NCI-H1105 treated with DMSO at 0.1 percent for 48 hours (cell line): ENCODE measurements at regions not wholly inside any gene's neighbourhood (a gene's known extent, or its start where the extent isn't known, plus 50 kb on each side); places are given as distances from the start of the nearest gene placed in this dataset.
"Not testable (repeated sequence)": the region's sequence is repeated elsewhere in the genome, so short reads cannot be mapped to it uniquely, and the experiment has no call there.

Source experiments
- DNase-seq: peaks from one replicate; lab custom pipeline; 2025; lab: John Stamatoyannopoulos, UW

GRCh38 chr2:13413989-13414388 is 697.3 kb downstream of the TRIB2 start:
- DNase-seq, result peak; percentile 2

DNA sequence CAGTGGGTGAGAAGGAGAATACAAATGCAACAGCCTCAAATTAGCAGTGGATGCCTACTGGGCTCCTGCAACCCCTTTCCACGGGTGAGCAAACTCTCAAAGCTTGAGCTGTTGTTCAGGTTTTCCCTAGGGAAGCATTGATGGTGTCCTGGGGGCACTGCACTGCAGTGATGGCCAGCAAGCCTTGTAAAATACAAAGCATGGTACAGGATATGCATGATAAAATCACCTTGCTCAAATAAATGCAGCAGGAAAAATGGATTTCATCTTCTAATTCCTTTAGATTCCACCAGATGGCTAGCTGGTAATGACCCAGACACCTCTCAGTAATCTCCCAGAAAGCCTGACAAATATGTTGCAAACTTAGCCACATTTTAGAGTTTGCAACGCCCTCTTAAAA is 698.2 kb downstream of the TRIB2 start:
- no peak for DNase-seq

GRCh38 chr2:13433954-13434353 is 717.2 kb downstream of the TRIB2 start:
- no peak for DNase-seq

DNA sequence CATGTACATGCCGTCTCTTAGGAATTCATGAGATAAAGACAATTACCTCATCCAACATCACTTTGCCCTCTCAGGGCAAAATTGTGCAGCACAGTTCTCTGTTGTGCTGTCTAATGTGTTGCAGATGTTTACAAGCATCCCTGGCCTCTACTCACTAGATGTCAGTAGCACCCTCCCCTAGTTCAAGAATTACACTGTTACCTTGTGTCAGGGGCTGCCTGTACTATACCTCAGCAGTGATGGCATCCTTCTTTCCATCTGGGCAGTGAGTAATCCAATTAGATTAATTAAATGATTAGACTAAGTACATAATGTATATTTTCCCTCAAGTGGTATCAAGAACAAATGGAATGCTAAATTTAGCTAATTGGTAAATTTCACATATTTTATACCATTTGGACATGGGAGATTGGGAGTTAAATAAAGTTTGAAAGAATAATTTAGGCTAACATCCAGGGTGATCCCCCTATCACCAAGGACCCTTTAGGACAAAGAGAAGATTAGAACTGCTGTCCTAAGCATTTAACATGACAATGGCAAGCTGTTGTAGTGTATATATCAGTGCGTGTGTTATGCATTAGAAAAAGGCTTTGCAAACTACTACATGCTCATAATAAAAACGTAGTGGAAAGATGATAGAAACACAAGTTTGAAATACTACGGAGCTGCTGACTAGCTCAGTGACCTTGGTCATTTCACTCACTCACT is 727.0 kb downstream of the TRIB2 start:
- DNase-seq, result not testable (repeated sequence)

GRCh38 chr2:13462464-13462863 is 745.7 kb downstream of the TRIB2 start:
- no peak for DNase-seq

GRCh38 chr2:13466076-13466475 is 749.3 kb downstream of the TRIB2 start:
- no peak for DNase-seq

DNA sequence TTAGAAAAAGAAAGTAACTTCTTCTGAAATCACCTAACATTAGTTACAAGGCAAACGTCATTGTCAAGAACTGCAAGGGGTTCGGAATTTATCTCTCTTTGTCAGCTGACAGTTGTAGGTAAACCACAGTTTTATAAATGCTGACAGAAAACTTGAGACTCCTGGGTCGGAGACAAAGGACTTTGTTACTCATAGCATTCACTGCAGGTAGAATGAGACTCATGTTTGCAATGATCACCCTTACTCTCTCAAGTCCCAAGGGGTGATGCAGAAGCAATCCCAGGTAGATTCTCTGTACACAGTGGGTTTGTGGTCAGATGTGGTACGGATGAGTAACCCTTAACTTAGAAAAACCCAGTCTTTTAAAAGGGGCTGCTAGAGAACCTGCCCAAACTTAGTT is 757.8 kb downstream of the TRIB2 start:
- no peak for DNase-seq

DNA sequence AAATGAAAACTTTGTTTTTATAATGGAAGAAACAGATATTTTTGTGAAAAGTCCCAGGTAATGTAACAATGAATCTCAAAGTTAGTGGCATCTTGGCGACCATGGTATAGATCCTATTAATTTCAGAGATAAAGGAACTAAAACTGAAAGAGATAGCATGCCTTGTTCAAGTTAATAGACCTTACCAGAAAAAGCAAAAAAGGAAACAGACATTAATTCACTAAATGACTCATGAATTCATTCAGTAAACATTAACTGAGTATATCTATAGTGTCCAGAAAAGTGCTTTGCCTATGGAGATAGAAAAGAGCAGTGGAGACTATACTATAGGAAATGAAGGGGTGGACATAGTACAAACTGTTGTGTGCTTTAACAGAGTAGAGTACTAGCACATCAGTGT is 763.3 kb downstream of the TRIB2 start:
- DNase-seq, result no peak

GRCh38 chr2:13481201-13481600 is 764.5 kb downstream of the TRIB2 start:
- no peak for DNase-seq

GRCh38 chr2:13485256-13485655 is 768.5 kb downstream of the TRIB2 start:
- DNase-seq, result no peak

GRCh38 chr2:13488965-13489364 is 772.2 kb downstream of the TRIB2 start:
- no peak for DNase-seq

DNA sequence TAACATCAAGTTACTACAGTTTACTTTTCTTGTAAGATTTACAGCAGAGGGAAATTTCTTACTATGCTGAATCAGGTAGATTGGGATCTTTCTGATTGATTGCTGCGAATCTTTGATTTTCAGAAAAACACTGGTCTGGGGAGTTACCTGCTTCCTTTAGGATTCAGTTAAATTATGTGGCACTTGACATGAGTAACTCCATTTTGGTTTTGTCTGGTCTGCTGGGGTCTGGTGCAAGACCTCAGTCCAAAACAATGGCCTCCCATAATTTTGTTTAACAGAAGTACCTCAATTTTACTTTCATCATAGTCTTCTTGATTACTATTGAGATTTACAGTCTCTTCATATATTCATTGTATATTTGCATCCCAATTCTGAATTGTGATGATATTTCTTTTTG is 775.5 kb downstream of the TRIB2 start:
- no peak for DNase-seq

DNA sequence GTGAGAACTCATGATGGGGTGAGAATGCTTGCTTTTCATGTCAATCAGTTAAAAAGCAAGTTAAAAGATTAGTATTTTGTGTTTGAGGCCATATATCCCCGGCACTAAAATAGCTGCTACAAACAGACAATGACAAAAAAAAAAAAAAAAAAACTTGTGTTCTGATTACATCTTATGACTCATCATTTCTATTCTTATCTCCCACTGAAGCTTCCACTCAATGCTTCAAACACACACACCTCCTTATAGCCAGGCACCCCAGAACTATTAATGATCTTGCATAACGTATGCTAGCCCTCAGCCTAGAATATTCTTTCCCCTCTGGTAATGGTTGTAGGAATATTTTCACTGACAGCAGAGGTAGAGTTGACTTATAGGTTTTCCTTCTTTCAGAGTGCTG is 778.3 kb downstream of the TRIB2 start:
- DNase-seq, result no peak

- DNase-seq, result no peak
These were observed 788.1 kb downstream of the TRIB2 start for GRCh38 chr2:13504808-13505207.

- DNase-seq, result peak; percentile 50
These were observed 791.9 kb downstream of the TRIB2 start for GRCh38 chr2:13508671-13509070.

DNA sequence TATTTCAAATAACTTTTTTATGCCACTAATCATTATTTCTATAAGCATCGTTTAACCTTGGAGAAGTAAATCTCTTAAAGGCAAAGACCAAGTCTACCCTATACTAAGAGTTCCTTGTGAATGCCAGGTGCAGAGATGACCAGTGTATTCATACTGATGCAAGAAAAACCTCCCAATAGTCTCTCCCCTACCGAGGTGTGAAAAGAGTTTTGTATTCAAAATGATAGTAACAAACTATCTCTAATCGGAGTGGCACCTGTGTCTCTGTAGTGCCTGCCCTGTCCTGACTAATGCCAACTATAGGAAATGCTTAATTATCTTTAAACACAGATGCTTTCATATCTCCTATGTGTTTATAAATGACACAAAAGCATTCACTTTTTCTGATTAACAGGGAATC is 798.5 kb downstream of the TRIB2 start:
- no peak for DNase-seq

DNA sequence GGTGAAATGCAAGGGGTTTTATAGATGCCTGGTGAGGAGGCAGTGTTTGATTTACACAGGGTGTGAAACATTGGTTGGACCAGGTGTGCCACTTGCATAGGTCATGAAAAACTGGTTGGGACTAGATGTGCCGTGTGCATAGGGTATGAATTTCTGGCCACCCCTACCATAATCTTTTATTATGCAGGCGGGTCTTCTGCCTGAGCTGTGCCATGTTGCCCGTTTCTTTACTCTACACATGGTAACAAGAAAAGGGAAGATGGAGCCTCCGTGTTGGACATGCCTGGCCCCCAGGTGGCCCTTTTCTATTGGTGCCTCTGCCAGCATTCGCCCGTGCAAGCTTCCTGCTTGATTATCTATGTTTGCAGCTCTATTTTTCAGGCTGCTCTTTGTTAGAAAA is 805.4 kb downstream of the TRIB2 start:
- DNase-seq, result no peak

- DNase-seq, result no peak
These were observed 806.4 kb downstream of the TRIB2 start for GRCh38 chr2:13522917-13523821.

DNA sequence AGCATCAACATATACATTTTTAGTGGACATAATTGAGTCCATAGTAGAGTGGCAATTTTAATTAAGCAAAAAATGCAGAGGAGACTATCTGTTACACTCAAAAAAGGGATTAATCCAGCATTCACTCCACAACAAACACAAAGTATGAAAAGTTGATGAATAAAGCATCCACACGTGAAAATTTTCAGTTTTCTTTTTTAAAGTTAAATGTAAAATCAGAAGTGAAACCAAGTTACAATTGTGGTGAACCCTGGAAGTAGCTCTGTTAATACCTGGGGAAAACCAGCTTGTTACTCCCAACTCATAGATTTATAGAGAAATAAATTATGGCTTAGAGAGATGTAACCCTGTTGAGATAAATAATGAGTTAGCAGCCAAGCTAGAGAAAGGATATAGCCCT is 807.8 kb downstream of the TRIB2 start:
- DNase-seq, result no peak

DNA sequence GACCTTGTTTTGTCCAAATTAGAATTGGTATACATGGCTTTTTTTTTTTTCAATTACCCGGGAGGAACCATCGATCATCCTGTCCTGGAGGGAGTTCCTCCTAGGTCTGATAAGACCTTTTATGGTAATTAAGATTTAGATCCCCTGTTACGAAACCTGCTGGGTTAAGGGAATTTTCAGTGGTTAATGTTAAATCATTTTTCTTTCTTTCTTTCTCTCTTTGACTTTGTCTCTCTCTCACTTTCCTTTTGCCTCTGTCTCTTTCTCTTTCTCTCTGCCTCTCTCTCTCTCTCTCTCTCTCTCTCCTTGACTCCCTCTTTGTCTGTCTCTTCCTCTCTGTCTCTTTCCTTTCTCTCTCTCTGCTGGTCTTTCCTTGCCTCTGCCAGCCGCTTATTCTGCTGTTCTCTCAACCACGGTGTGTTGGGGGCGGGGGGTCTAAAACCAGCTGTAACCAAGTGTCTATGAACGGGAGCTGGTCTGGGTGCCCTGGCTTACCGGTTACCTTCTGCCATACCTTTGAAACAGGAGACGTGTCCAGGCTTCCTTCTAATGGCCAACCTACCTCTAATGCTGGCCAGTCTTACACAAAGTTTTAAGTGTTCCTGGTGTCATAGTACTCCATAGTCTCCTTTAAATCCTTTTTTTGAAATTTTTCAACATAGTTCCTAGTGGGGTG is 815.1 kb downstream of the TRIB2 start:
- not testable (repeated sequence) for DNase-seq

DNA sequence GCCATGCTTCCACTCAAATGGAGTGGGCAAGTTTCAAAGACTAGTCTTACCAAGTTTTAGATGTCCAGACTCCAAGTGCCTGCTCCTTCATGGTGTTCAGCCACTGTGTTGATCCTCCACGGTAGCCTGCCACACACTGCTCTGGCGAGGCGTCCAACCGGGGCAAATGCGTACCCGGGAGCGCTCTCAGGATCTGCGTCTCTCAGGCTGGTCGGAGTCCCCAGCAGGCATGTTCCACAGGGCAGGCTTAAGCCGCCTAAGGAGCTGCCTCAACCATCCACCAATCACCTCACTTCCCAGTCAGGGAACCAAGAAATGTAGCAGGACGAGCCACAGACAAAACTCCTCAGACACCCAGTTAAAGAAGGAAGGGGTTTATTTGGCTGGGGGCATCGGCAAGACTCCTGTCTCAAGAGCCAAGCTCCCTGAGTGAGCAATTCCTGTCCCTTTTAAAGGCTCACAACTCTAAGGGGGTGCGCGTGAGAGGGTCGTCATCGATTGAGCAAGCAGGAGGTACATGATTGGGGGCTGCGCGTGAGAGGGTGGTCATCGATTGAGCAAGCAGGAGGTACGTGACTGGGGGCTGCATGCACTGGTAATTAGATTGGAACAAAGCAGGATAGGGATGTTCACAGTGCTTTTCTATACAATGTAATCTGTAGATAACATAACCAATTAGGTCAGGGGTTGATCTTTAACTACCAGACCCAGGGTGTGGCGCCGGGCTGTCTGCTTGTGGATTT is 816.2 kb downstream of the TRIB2 start:
- not testable (repeated sequence) for DNase-seq

DNA sequence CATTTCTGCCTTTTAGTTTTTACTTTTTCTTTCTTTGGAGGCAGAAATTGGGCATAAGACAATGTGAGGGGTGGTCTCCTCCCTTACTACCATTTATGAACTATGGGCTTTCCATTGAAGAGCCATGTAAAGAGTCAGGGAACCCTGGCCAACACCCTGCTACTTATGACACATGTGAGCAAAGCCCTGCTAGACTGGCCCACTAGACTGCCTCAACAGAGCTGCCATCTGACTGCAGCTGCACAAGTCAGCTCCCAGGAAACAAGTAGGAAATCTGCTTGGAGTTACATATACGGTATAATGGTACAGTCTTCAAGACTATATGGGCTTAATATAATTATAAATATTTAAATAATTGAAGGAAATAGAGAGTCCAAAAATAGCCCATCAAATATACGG is 816.8 kb downstream of the TRIB2 start:
- DNase-seq, result no peak
